ENCODE measurements at regions not wholly inside any gene's neighbourhood (a gene's known extent, or its start where the extent isn't known, plus 50 kb on each side); places are given as distances from the start of the nearest gene placed in this dataset.

- no peak for DNase-seq
Measured at GRCh38 chr5:172588380-172588779, 52.7 kb upstream of the NEURL1B start.

- DNase-seq = no peak
Measured at GRCh38 chr5:172587061-172587405, 54.0 kb upstream of the NEURL1B start.

GRCh38 chr5:172586125-172587060, 54.7 kb upstream of the NEURL1B start:
- no peak for DNase-seq

GRCh38 chr5:172585114-172585513, 55.9 kb upstream of the NEURL1B start:
- DNase-seq = no peak

- no peak for DNase-seq
Measured at GRCh38 chr5:172584638-172585037, 56.4 kb upstream of the NEURL1B start.

- DNase-seq = no peak
Measured at GRCh38 chr5:172583931-172584511, 57.0 kb upstream of the NEURL1B start.

- no peak for DNase-seq
Measured at GRCh38 chr5:172582940-172583339, 58.1 kb upstream of the NEURL1B start.

GRCh38 chr5:172581315-172581714, 59.7 kb upstream of the NEURL1B start:
- no peak for DNase-seq

- no peak for DNase-seq
Measured at GRCh38 chr5:172579403-172579990, 61.6 kb upstream of the NEURL1B start.

GRCh38 chr5:172577267-172577909, 63.7 kb upstream of the NEURL1B start:
- DNase-seq = no peak

- DNase-seq = no peak
Measured at GRCh38 chr5:172575816-172576545, 65.1 kb upstream of the NEURL1B start.

- no peak for DNase-seq
Measured at GRCh38 chr5:172575416-172575815, 65.6 kb upstream of the NEURL1B start.

GRCh38 chr5:172574871-172575223, 66.2 kb upstream of the NEURL1B start:
- no peak for DNase-seq

- no peak for DNase-seq
Measured at GRCh38 chr5:172573986-172574870, 66.8 kb upstream of the NEURL1B start.

GRCh38 chr5:172573120-172573882, 67.8 kb upstream of the NEURL1B start:
- no peak for DNase-seq

- DNase-seq = no peak
Measured at GRCh38 chr5:172572440-172572839, 68.6 kb upstream of the NEURL1B start.

- no peak for DNase-seq
Measured at GRCh38 chr5:172571892-172572291, 69.2 kb upstream of the NEURL1B start.

- DNase-seq = no peak
Measured at GRCh38 chr5:172571413-172571812, 69.7 kb upstream of the NEURL1B start.

GRCh38 chr5:172570594-172571334, 70.3 kb upstream of the NEURL1B start:
- DNase-seq = no peak

GRCh38 chr5:172569861-172570558, 71.1 kb upstream of the NEURL1B start:
- no peak for DNase-seq

Data from GOT3 (cell line).